ENCODE measurements at regions not wholly inside any gene's neighbourhood (a gene's known extent, or its start where the extent isn't known, plus 50 kb on each side); places are given as distances from the start of the nearest gene placed in this dataset.

DNA sequence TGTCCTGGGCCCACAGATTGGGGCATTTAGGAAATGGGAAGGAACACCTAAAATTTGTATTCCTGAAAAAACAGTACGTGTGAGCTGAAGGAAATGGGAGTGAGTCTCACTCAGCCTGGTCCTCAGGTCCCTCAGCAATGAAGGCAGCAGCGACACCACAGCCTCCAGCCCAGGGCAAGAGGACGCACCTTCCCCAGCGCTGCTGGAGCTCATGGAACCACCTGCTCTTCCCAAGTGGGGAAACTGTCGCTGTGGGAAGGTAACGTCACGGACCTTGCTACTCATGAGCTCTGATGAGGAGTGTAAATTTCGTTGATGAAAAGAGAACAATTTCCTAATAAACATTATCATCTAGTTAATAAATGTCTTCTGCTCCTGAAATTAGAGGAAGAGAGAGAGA lies 323.6 kb downstream of the EIPR1 start:
- H2AK5ac ChIP-seq (ENCODE audit: low read depth, low read length), result no peak overlapping the region
- no peak overlapping the region for H3K9ac ChIP-seq (ENCODE audit: low read depth, low read length)
- H2BK20ac ChIP-seq (ENCODE audit: low read depth, low read length), result no peak overlapping the region
- no peaks in the 10 kb centered on the region for H3K79me1 ChIP-seq (ENCODE audit: low read depth in 1 of 2, low read length in 2 of 2)
- H3K18ac ChIP-seq (ENCODE audit: low read depth, low read length), result no peak overlapping the region
- no peak overlapping the region for H3K4me2 ChIP-seq (ENCODE audit: low read depth, low read length)
- no peak overlapping the region for H3K4me3 ChIP-seq (ENCODE audit: insufficient read depth, low read depth, low read length)
- no peak overlapping the region for H3K14ac ChIP-seq (replicated peaks; ENCODE audit: low read depth, low read length)
- no peak overlapping the region for H3K4ac ChIP-seq (ENCODE audit: low read depth, low read length)
- ATAC-seq (ENCODE audit: low read depth), result no peak
- no peaks in the 10 kb centered on the region for H3K9me1 ChIP-seq (ENCODE audit: insufficient read depth, low read length)
- dilution Hi-C loops (cut with HindIII; ENCODE audit: low sequenced_read_pairs, unreplicated experiment), result no loop called here
- ChIA-PET CTCF (no interaction called here), POLR2A (ENCODE audit: unreplicated experiment) (no interaction called here)
- H3K56ac ChIP-seq (ENCODE audit: extremely low read depth, insufficient read depth, low read length), result no peak overlapping the region
- H2AK9ac ChIP-seq (replicated peaks; ENCODE audit: low read depth, low read length, poor library complexity), result no peak overlapping the region
- H4K20me1 ChIP-seq (ENCODE audit: insufficient read depth, low read length), result no peaks in the 10 kb centered on the region
- H2BK120ac ChIP-seq (ENCODE audit: low read depth, low read length), result no peak overlapping the region
- in situ Hi-C loops (cut with MboI; ENCODE audit: low sequenced_read_pairs), result no loop called here
- no peak overlapping the region for H4K8ac ChIP-seq (ENCODE audit: low read depth in 2 of 2, low read length in 2 of 2)
- no peak overlapping the region for H2BK15ac ChIP-seq (ENCODE audit: low read depth, low read length)
- intact Hi-C loops (cut with micrococcal nuclease), result no loop called here
- no peak overlapping the region for H2BK5ac ChIP-seq (ENCODE audit: low read depth, low read length, poor library complexity, severe bottlenecking)
- no peak overlapping the region for H3K23ac ChIP-seq (ENCODE audit: low read depth, low read length)
- no peak overlapping the region for H4K5ac ChIP-seq (ENCODE audit: low read depth, low read length)
- TF ChIP-seq RFX5 (IDR thresholded peaks at IDR 0.05; ENCODE audit: low read depth, low read length), result no peak
- no peak for TF ChIP-seq RAD21 (IDR thresholded peaks at IDR 0.05; ENCODE audit: low read length)
- TF ChIP-seq FOS (IDR thresholded peaks at IDR 0.05; ENCODE audit: low read depth, low read length), result no peak
- TF ChIP-seq POLR2A (IDR thresholded peaks at IDR 0.05; ENCODE audit: low read depth, low read length), result no peak
- no peak for TF ChIP-seq RCOR1 (IDR thresholded peaks at IDR 0.05; ENCODE audit: insufficient replicate concordance, low read length)
- no peak for TF ChIP-seq NFE2L2 (IDR thresholded peaks at IDR 0.05; ENCODE audit: low read depth, low read length)
- TF ChIP-seq, protein P1, sequence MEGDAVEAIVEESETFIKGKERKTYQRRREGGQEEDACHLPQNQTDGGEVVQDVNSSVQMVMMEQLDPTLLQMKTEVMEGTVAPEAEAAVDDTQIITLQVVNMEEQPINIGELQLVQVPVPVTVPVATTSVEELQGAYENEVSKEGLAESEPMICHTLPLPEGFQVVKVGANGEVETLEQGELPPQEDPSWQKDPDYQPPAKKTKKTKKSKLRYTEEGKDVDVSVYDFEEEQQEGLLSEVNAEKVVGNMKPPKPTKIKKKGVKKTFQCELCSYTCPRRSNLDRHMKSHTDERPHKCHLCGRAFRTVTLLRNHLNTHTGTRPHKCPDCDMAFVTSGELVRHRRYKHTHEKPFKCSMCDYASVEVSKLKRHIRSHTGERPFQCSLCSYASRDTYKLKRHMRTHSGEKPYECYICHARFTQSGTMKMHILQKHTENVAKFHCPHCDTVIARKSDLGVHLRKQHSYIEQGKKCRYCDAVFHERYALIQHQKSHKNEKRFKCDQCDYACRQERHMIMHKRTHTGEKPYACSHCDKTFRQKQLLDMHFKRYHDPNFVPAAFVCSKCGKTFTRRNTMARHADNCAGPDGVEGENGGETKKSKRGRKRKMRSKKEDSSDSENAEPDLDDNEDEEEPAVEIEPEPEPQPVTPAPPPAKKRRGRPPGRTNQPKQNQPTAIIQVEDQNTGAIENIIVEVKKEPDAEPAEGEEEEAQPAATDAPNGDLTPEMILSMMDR (conservative IDR thresholded peaks at IDR 0.05; ENCODE audit: low read depth, low read length), result no peak
- TF ChIP-seq MXI1 (IDR thresholded peaks at IDR 0.05; ENCODE audit: borderline replicate concordance, low read depth, low read length), result no peak
- TF ChIP-seq, protein P2, sequence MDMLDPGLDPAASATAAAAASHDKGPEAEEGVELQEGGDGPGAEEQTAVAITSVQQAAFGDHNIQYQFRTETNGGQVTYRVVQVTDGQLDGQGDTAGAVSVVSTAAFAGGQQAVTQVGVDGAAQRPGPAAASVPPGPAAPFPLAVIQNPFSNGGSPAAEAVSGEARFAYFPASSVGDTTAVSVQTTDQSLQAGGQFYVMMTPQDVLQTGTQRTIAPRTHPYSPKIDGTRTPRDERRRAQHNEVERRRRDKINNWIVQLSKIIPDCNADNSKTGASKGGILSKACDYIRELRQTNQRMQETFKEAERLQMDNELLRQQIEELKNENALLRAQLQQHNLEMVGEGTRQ (IDR thresholded peaks at IDR 0.05; ENCODE audit: low read depth, low read length), result no peak
- TF ChIP-seq BHLHE40 (IDR thresholded peaks at IDR 0.05; ENCODE audit: low read depth, low read length), result no peak
- TF ChIP-seq MAZ (IDR thresholded peaks at IDR 0.05; ENCODE audit: borderline replicate concordance, low read depth, low read length), result no peak
- TF ChIP-seq, protein P3, sequence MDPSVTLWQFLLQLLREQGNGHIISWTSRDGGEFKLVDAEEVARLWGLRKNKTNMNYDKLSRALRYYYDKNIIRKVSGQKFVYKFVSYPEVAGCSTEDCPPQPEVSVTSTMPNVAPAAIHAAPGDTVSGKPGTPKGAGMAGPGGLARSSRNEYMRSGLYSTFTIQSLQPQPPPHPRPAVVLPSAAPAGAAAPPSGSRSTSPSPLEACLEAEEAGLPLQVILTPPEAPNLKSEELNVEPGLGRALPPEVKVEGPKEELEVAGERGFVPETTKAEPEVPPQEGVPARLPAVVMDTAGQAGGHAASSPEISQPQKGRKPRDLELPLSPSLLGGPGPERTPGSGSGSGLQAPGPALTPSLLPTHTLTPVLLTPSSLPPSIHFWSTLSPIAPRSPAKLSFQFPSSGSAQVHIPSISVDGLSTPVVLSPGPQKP (IDR thresholded peaks at IDR 0.05; ENCODE audit: borderline replicate concordance, low read depth, low read length), result no peak
- TF ChIP-seq CHD1 (IDR thresholded peaks at IDR 0.05; ENCODE audit: low read depth, low read length), result no peak
- DNase-seq, result no peak
- peaks cover 16% of the 10 kb centered on the region for H3K9me3 ChIP-seq (ENCODE audit: control insufficient read depth, insufficient read depth, low read length)
- no CpG with 5 or more reads among the region's 8 CpGs for WGBS, 2 experiments (ENCODE audit: extremely low coverage in 2 of 2, insufficient read length in 1 of 2)
- no peaks in the 10 kb centered on the region for H3K4me1 ChIP-seq (ENCODE audit: control insufficient read depth, insufficient read depth, low read length)
- no peak overlapping the region for H4K91ac ChIP-seq (ENCODE audit: insufficient read depth, low read depth, low read length)
- no peak overlapping the region for H3K27ac ChIP-seq (ENCODE audit: insufficient read depth, low read length)
- no TSS peak for BruUV-seq (replicated peaks)
- no peak overlapping the region for H2AFZ ChIP-seq (replicated peaks; ENCODE audit: low read length, poor library complexity)
- H3K27me3 ChIP-seq (ENCODE audit: control insufficient read depth, insufficient read depth, low read length), result no peaks in the 10 kb centered on the region
- H3K36me3 ChIP-seq (ENCODE audit: control insufficient read depth, insufficient read depth, low read length), result no peaks in the 10 kb centered on the region
